ES-I3 (cell line): ENCODE measurements at regions not wholly inside any gene's neighbourhood (a gene's known extent, or its start where the extent isn't known, plus 50 kb on each side); places are given as distances from the start of the nearest gene placed in this dataset.
"Not testable (repeated sequence)": the region's sequence is repeated elsewhere in the genome, so short reads cannot be mapped to it uniquely, and the experiment has no call there.

Experiments
- H3K36me3 ChIP-seq: 2 replicates; pipeline ENCODE4 v1.6.1; 2013; ENCODE audit warnings: mild to moderate bottlenecking, low read length, control low read depth, moderate library complexity; ENCODE audit not compliant: insufficient read depth
- H3K4me1 ChIP-seq: 2 replicates; pipeline ENCODE4 v1.6.1; 2013; ENCODE audit warnings: mild to moderate bottlenecking, control low read depth, low read length; ENCODE audit not compliant: insufficient read depth
- H3K9ac ChIP-seq: 2 replicates; pipeline ENCODE4 v1.6.1; 2013; ENCODE audit warnings: low read depth, mild to moderate bottlenecking, low read length, moderate library complexity
- H3K9me3 ChIP-seq: 2 replicates; pipeline ENCODE4 v1.6.1; 2013; ENCODE audit warnings: mild to moderate bottlenecking, low read length, moderate library complexity; ENCODE audit not compliant: control insufficient read depth, insufficient read depth

DNA sequence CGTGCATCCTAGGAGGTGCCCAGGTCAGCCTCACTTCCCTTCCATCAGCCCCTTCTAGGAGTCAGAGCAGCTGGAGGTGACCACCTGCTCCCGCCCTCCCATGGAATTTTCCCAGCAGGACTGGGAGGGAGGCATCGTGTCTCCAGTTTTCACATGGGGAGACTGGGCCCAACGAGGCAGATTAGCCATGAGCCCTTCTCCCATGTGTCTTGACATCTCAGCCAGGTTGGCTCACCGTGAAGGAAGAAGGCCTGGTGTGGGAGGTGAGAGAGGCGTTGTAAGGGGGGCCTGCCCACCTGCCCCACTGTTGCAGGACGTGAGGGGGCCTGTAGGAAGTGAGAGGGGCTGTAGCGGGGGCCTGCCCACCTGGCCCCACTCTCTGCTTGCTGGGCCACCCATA is 1521.4 kb downstream of the BRD1 start:
- Histone ChIP-seq H3K9ac (no peak overlapping the region), H3K9me3 (no peaks in the 10 kb centered on the region), H3K36me3 (no peaks in the 10 kb centered on the region), H3K4me1 (no peaks in the 10 kb centered on the region)

DNA sequence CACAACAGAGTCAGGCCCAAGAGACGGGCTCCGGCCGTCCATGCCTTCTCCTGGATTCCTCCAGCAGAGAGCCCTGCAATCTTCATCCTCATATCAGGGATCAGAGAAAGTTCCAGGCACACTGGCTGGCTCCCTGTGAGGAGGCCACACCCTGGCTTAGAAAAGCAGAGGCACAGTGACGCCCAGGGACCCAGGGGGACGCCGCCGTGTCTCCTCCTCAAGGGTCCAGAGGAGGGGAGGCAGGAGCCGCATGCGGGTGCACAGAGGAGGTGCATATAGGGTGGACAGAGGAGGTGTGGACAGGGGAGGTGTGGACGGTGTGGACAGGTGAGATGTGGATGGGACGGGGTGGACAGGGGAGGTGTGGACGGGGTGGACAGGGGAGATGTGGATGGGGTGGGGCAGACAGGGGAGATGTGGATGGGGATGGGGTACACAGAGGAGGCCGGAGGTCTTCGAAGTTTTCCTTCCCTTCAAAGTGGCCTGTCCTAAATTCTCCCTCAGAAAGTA is 1521.9 kb downstream of the BRD1 start:
- no peaks in the 10 kb centered on the region for H3K36me3 ChIP-seq
- H3K9ac ChIP-seq = no peak overlapping the region
- no peaks in the 10 kb centered on the region for H3K4me1 ChIP-seq
- no peaks in the 10 kb centered on the region for H3K9me3 ChIP-seq

GRCh38 chr22:48303369-48303725 is 1524.3 kb downstream of the BRD1 start:
- H3K9ac ChIP-seq = no peak overlapping the region
- H3K9me3 ChIP-seq = no peaks in the 10 kb centered on the region
- H3K36me3 ChIP-seq = no peaks in the 10 kb centered on the region
- H3K4me1 ChIP-seq = no peaks in the 10 kb centered on the region

GRCh38 chr22:48302657-48303368 is 1524.9 kb downstream of the BRD1 start:
- Histone ChIP-seq H3K4me1 (no peaks in the 10 kb centered on the region), H3K36me3 (no peaks in the 10 kb centered on the region), H3K9ac (no peak overlapping the region), H3K9me3 (no peaks in the 10 kb centered on the region)

- H3K9me3 ChIP-seq = no peaks in the 10 kb centered on the region
Measured at GRCh38 chr22:48301908-48302307, 1525.8 kb downstream of the BRD1 start.

GRCh38 chr22:48301421-48301820 is 1526.3 kb downstream of the BRD1 start:
- Histone ChIP-seq H3K9me3 (no peaks in the 10 kb centered on the region), H3K9ac (no peak overlapping the region), H3K4me1 (no peaks in the 10 kb centered on the region), H3K36me3 (no peaks in the 10 kb centered on the region)

More at GRCh38 chr22:48301908-48302307, 1525.8 kb downstream of the BRD1 start:
- no peaks in the 10 kb centered on the region for H3K4me1 ChIP-seq
- H3K9ac ChIP-seq = no peak overlapping the region
- no peaks in the 10 kb centered on the region for H3K36me3 ChIP-seq

DNA sequence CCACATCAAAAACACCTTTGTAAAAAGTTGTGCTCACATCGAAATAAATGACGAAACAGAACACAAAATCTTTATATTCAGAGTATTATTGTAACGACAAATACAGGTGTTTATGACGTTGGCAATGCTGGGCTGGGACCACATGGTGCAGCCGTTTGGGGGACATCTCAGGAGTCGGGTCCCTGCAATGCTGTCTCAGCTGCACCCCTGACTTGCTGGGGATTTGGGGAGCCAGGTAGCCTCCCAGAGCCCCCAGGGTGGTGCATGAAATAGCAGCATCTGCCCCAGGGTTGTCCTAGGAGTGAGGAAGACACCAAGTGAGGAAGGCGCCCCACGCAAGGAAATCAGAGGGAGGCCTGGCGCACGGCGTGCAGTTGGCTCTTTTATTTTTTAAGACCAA is 1526.8 kb downstream of the BRD1 start:
- Histone ChIP-seq H3K9ac (no peak overlapping the region), H3K9me3 (no peaks in the 10 kb centered on the region), H3K36me3 (no peaks in the 10 kb centered on the region), H3K4me1 (no peaks in the 10 kb centered on the region)

GRCh38 chr22:48299801-48300200 is 1527.9 kb downstream of the BRD1 start:
- no peak overlapping the region for H3K9ac ChIP-seq
- H3K36me3 ChIP-seq = no peaks in the 10 kb centered on the region
- no peaks in the 10 kb centered on the region for H3K9me3 ChIP-seq
- no peaks in the 10 kb centered on the region for H3K4me1 ChIP-seq

DNA sequence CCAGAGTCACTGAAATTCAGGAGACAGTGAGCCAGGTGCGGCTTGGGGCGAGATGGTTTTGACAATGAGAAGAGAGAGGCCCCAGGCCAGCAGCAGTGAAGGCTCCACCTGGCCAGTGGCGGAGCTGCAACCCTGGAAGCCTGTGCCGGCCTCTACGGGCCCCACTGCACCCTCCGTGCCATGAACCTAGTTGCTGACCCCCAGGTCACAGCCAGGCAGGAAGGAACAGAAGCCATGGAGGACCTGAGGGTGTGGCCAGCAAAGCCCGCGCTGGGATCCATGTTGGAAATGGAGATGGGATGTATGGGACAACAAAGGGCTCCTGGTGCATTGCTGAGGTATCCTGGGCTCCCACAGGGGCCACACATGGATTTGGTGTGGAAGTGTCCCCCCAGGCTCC is 1528.5 kb downstream of the BRD1 start:
- Histone ChIP-seq H3K9me3 (no peaks in the 10 kb centered on the region), H3K36me3 (no peaks in the 10 kb centered on the region), H3K4me1 (no peaks in the 10 kb centered on the region), H3K9ac (no peak overlapping the region)

DNA sequence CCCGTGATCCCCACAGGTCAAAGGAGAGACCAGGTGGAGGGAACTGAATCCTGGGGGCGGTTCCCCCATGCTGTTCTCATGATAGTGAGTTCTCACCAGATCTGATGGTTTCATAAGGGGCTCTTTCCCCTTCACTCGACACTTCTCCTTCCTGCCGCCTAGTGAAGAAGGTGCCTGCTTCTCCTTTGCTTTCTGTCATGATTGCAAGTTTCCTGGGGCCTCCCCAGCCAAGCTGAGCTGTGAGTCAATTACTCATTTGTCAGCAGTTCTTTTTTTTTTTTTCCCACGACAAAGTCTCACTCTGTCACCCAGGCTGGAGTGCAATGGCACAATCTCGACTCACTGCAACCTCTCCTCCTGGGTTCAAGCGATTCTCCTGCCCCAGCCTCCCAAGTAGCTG is 1530.4 kb downstream of the BRD1 start:
- no peaks in the 10 kb centered on the region for H3K4me1 ChIP-seq
- no peaks in the 10 kb centered on the region for H3K9me3 ChIP-seq
- H3K9ac ChIP-seq = no peak overlapping the region
- no peaks in the 10 kb centered on the region for H3K36me3 ChIP-seq

DNA sequence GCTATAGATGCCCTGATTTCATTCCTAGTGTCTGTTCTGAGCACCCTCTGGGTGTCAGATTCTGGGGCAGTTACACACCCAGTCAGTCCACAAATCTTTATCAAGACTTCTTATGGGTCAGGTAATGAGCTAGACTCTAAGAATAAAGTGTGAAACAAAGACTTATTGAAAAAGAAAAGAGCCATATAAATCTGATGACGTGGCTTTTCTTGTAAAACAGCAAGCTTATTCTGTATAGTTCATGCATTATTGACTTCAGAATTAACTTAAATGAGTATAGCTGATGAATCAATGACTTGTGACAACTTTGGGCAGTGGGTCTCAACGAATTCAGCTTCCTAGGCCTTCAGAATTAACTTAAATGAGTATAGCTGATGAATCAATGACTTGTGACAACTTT is 1527.5 kb downstream of the TBC1D22A start:
- not testable (repeated sequence) for H3K9me3 ChIP-seq, H3K36me3 ChIP-seq, H3K4me1 ChIP-seq, H3K9ac ChIP-seq

DNA sequence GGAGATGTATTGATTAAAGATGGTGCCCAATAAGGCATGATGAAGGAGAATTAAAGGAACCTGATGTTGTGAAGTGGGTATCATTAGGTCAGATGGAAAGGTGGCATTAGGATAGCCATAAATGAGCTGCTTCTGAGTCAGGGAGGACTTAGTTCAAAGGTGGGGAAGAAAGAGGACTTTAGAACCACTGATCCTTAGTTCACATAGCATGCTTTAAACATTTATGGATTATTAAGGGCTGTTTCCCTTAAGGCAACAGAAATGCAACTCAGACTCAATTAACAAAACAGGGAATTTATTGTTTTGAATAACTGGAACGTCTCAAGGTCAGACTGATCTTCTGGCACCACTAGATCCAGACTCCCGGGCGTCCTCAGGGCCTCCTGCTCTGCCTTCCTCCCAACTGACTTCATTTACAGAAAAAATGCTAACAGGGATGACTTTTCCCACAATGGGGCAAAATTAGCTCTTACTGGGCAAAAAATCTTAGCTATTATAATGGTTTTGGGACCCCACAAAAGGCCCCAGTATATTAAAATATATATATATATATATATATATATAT is 1526.0 kb downstream of the TBC1D22A start:
- no peaks in the 10 kb centered on the region for H3K9me3 ChIP-seq
- no peaks in the 10 kb centered on the region for H3K36me3 ChIP-seq
- no peaks in the 10 kb centered on the region for H3K4me1 ChIP-seq
- H3K9ac ChIP-seq = no peak overlapping the region

DNA sequence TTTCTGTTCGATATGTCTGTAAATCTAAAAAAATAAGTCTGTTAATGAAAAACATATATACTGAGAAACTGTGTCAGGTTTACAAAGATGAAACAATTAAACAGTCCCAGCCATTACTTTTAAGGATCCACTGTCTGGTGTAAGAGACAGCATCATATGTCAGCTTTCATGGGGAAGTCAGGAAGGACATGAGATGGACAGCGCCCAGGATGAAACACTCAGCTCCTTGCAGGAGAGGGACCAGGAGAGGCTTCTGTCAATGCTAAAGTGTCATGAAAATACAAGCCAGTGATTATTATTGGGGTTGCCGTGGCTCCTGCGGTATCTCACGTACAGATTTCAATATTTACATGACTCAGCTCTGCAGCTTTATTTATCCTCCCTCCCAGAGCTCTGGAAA is 1524.6 kb downstream of the TBC1D22A start:
- H3K4me1 ChIP-seq = no peaks in the 10 kb centered on the region
- no peak overlapping the region for H3K9ac ChIP-seq
- no peaks in the 10 kb centered on the region for H3K36me3 ChIP-seq
- H3K9me3 ChIP-seq = no peaks in the 10 kb centered on the region

- Histone ChIP-seq H3K4me1 (no peaks in the 10 kb centered on the region), H3K36me3 (no peaks in the 10 kb centered on the region), H3K9ac (no peak overlapping the region), H3K9me3 (no peaks in the 10 kb centered on the region)
Measured at GRCh38 chr22:48284671-48285070, 1522.2 kb downstream of the TBC1D22A start.

DNA sequence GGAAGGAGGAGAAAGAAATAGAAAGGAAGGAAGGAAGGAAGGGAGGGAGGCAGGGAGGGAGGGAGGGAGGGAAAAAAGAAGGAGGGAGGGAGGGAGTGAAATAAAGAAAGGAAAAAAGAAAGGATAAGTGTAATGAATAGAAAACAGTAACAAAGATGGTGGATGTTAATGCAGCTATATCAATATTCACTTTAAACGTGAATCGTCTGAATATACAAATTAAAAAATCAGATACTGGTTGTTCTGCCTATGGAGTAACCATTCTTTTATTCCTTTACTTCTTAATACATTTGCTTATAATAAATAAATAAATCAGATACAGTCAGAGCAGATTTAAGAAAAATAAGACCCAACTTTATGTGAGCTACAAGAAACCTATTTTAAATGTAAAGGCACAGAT is 1520.4 kb downstream of the TBC1D22A start:
- Histone ChIP-seq H3K4me1 (no peaks in the 10 kb centered on the region), H3K36me3 (no peaks in the 10 kb centered on the region), H3K9ac (no peak overlapping the region), H3K9me3 (no peaks in the 10 kb centered on the region)
